Left colon (tissue), 2 donors: ENCODE measurements at regions not wholly inside any gene's neighbourhood (a gene's known extent, or its start where the extent isn't known, plus 50 kb on each side); places are given as distances from the start of the nearest gene placed in this dataset.

Experiments used
- ATAC-seq: fragments of 200-7000 bp; cut with Tn5 transposase; one replicate; pipeline ENCODE4 v1.9.1; 2020; ENCODE audit warnings: mild to moderate bottlenecking, moderate library complexity
- DNase-seq, 2 donors: peaks; one replicate each; pipeline ENCODE4 v3.0.0-alpha.2; 2020
- intact Hi-C, 2 donors: fragments of 100-400 bp; cut with DNase I in 1 of 2; cut with micrococcal nuclease in 1 of 2; formaldehyde crosslinking; loops; one replicate each; pipeline versions ENCODE4 v1.11.2 to v1.14.0; 2022; cut with DNase I, micrococcal nuclease
- donor health status: DM: no; HTN: no; CAD: no.
- donor health status: DM: yes; HTN: yes; CAD: no.

DNA sequence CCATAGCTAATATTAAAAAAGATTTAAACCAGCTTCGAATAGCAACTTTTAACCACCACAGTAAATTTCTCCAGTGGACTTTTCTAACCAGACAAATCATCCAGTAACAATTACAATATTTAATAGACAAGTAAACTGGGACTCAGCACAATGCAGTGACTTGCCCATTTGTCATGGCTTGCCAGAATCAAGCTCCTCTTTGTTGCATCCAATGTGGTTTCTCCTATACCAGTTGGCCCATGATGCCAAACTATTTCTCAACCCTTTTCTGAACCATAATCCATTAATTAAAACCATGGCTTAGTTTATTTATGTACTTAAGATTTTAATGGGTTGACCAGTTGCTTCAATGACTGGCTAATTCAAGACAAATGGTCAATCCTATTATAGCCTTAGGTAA, 64.4 kb downstream of the DIO2 start:
- intact Hi-C loops, result no loop called here
- DNase-seq (no peak), ATAC-seq (no peak)

- DNase-seq (no peak), ATAC-seq (no peak)
- intact Hi-C loops, result no loop called here
Measured at GRCh38 chr14:80136358-80136757, 74.9 kb downstream of the DIO2 start.

DNA sequence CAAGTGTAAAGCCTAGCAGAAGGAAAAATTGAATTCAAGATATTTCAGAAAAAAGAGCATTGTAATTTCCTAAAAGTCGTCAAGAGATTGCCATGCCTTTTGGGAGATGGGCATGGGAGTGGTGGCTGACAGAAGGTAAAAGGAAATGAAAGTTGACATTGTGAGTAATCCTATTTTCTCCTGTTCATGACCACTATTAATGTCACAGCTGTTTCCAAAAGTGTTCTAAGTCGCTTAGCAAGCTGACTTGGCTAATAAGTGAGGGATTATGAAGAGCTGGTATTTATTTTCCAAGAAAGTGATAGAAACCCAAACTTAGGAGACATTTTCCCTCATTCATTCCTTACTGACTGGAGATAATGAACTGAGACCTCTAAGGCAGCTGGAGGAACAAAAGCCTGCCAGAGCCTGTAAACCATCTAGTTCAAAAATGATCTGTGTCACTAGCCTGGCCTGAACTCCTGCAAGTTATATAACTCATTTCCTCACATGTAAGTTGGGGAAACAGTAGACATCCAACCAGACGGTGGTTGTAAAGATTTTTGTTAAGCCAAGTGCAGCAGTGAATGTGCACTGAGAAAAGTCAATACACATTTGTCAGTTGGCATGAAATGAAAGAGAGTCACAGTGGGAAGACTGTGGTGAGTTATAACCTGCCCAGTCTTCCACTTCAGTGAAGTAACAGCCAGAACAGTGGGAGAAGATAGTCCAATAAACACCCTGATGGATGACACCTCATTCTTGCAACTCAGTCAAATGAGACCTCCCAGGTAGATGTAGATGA, 75.8 kb downstream of the DIO2 start:
- DNase-seq (no peak), ATAC-seq (no peak)
- intact Hi-C loops, result no loop called here

GRCh38 chr14:80134321-80134720, 77.0 kb downstream of the DIO2 start:
- ATAC-seq (no peak), DNase-seq (no peak)
- intact Hi-C loops, result no loop called here

- intact Hi-C loops, result no loop called here
- ATAC-seq, result no peak
- no peak for DNase-seq
Measured at GRCh38 chr14:80133457-80133856, 77.8 kb downstream of the DIO2 start.

DNA sequence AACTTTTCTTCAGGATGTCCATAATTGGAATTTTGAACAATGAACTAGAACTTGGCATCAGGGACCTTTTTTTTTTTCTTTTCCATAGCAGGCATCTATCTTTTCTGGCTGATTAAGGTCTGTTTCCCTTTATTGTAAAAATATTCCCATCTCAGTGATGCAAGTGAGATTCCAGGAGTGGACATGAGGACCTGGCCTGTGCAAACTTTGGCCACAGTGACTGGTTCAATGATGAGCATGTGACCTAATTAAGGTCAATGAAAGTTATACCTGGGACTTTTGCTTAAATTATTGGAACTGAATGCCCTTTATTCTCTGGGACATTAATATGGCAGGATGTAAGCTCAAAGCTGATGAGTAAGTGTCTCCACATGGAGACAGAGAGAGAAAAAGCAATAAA, 83.8 kb downstream of the DIO2 start:
- DNase-seq (no peak), ATAC-seq (no peak)
- intact Hi-C loops, result no loop called here

GRCh38 chr14:80124794-80125193, 86.5 kb downstream of the DIO2 start:
- intact Hi-C loops, result no loop called here
- no peak for ATAC-seq

GRCh38 chr14:80117876-80118275, 93.4 kb downstream of the DIO2 start:
- DNase-seq (no peak), ATAC-seq (no peak)
- intact Hi-C loops, result no loop called here

More at GRCh38 chr14:80124794-80125193, 86.5 kb downstream of the DIO2 start:
- no peak for DNase-seq

DNA sequence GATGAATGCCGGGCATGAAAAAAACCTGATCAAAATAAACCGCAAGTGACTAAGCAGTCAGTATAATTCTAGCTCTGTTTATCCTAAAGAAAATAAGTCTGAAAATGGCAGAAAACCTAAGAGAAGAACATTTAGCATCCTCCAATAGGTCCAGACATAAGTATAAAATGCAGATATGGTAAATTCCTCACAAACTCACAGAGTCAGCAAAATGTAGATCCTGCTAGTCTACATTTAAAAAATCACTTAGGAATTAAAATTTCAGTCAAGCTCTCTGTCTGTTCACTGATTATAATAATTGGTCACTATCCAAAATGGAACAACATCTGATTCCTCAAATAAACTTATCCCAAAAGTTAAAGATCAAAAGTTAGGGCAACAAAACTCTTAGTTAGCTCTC, 95.1 kb downstream of the DIO2 start:
- DNase-seq (no peak), ATAC-seq (no peak)
- intact Hi-C loops, result no loop called here

DNA sequence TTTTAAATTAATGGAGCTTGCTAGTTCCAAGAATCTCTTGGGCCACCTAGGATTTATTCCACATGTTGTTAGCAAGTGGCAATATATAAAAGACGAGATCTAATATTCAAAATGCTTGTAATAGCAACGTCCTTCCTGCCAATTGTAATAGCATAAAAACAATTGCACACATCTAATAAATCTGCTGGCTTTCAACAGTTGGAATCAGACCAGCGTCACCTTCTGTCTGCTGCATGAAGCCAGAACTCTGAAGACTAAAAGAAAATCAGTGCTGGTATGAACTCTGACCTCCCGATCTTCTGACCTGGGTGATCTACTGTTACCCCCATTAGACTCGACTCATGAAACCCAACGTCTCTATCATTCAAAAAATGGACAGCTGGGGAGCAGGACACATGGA, 100.6 kb downstream of the DIO2 start:
- ATAC-seq (no peak), DNase-seq (no peak)
- intact Hi-C loops, result no loop called here

- no peak for ATAC-seq
- no peak for DNase-seq
- intact Hi-C loops, result no loop called here
Measured at GRCh38 chr14:80109055-80109454, 102.2 kb downstream of the DIO2 start.

GRCh38 chr14:80108430-80108829, 102.9 kb downstream of the DIO2 start:
- intact Hi-C loops, result no loop called here
- no peak for ATAC-seq

GRCh38 chr14:80105488-80105994, 105.8 kb downstream of the DIO2 start:
- ATAC-seq (no peak), DNase-seq (no peak)
- intact Hi-C loops, result no loop called here

More at GRCh38 chr14:80108430-80108829, 102.9 kb downstream of the DIO2 start:
- no peak for DNase-seq

GRCh38 chr14:80101835-80102234, 109.5 kb downstream of the DIO2 start:
- DNase-seq, result no peak
- intact Hi-C loops, result no loop called here
- ATAC-seq, result no peak

- no peak for DNase-seq
- intact Hi-C loops, result no loop called here
- no peak for ATAC-seq
Measured at GRCh38 chr14:80100681-80101080, 110.6 kb downstream of the DIO2 start.

- DNase-seq, result no peak
- intact Hi-C loops, result no loop called here
- no peak for ATAC-seq
Measured at GRCh38 chr14:80095623-80096022, 115.7 kb downstream of the DIO2 start.

DNA sequence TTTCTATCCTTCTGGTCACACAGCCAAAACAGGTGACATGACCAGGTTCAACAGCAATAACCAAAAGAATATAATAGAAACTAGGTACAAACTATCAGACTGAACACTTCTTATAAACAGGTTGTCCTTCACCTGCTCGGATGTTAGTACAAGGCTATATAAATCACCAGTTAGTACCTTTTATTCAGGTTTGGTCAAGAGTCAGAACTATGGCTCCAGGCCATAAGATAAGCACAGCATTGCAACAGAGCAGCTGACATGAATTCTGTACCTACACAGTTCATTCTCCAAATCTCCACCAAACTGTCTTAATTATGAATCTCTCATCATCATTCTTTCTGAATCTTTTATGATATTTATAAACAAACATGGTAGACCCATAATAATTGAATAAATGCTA, 123.9 kb downstream of the DIO2 start:
- DNase-seq (no peak), ATAC-seq (no peak)
- intact Hi-C loops, result no loop called here

- DNase-seq (no peak), ATAC-seq (no peak)
- intact Hi-C loops, result no loop called here
Measured at GRCh38 chr14:80084196-80084595, 127.1 kb downstream of the DIO2 start.

DNA sequence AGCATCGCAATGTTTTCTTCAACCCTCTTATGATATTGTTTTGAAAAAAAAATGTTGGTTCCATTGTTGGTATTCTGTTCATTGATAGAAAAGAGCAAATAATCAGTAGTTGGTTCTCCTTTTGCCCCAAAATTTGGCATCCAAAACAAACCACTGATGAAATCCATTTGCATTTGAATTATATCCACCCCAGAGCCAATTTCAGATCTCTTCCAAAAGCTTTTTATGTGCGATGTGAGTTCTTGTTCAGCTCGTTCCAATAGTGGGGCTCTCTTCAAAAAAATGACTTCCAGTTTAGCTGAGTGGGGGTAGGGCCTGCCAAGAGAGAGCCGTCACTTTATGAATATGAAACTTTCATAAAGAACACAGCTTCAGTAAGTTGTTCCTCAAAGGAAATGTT, 130.7 kb downstream of the DIO2 start:
- DNase-seq, result no peak
- ATAC-seq, result no peak
- intact Hi-C loops, result no loop called here

DNA sequence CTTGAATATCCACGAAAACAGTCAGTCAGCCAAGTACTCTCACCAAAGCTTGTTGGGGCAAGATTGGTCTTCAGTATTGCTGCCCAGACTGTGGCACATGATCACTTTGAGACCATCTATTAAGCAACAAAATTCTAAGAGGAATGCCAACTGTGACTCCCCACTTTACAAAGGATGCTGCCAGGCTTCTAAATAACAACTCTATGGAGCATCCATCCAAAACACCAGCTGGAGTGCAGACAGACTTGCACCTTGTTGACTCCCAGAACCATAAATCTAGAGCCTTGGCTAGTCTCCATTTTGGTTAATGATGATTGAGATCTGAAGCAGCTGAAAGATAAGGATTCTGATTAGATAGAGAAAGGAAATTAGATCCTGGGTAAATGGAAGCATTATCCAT, 132.8 kb downstream of the DIO2 start:
- ATAC-seq, result no peak
- intact Hi-C loops, result no loop called here
- DNase-seq, result no peak

- intact Hi-C loops, result no loop called here
Measured at GRCh38 chr14:80077262-80077661, 134.0 kb downstream of the DIO2 start.

More at GRCh38 chr14:80077262-80077661, 134.0 kb downstream of the DIO2 start:
- no peak for ATAC-seq
- DNase-seq, result no peak
